Loucy (cell line): ENCODE measurements at regions not wholly inside any gene's neighbourhood (a gene's known extent, or its start where the extent isn't known, plus 50 kb on each side); places are given as distances from the start of the nearest gene placed in this dataset.

Experiments used
- H2AFZ ChIP-seq: fragments of 200-600 bp; sonication (generic); 2 replicates; pipeline ENCODE4 v1.6.0; 2016; ENCODE audit warnings: antibody characterized with exemption, mild to moderate bottlenecking, low read length, moderate library complexity
- H3F3A ChIP-seq: fragments of 200-600 bp; 2 replicates; pipeline ENCODE4 v1.6.0; 2016; ENCODE audit warnings: antibody characterized with exemption, low read depth, mild to moderate bottlenecking
- H3K27me3 ChIP-seq: fragments of 200-600 bp; sonication (generic); 2 replicates; pipeline ENCODE4 v1.6.1; 2014; ENCODE audit warnings: low read length, mild to moderate bottlenecking; ENCODE audit not compliant: insufficient read depth, poor library complexity, severe bottlenecking
- H3K36me3 ChIP-seq: fragments of 200-600 bp; sonication (generic); 2 replicates; pipeline ENCODE4 v1.6.1; 2016; ENCODE audit warnings: low read length; ENCODE audit not compliant: insufficient read depth
- H3K4me1 ChIP-seq: fragments of 200-600 bp; sonication (generic); 2 replicates; pipeline ENCODE4 v1.5.1; 2014; ENCODE audit warnings: low read length, mild to moderate bottlenecking; ENCODE audit not compliant: insufficient read depth, poor library complexity, severe bottlenecking
- H3K4me2 ChIP-seq: fragments of 200-600 bp; sonication (generic); 2 replicates; pipeline ENCODE4 v1.6.0; 2014; ENCODE audit warnings: antibody characterized with exemption, low read length, low read depth, mild to moderate bottlenecking; ENCODE audit not compliant: poor library complexity, severe bottlenecking
- H3K4me3 ChIP-seq: fragments of 200-600 bp; sonication (generic); 2 replicates; pipeline ENCODE4 v1.5.1; 2014; ENCODE audit warnings: low read length, mild to moderate bottlenecking, mixed read lengths; ENCODE audit not compliant: poor library complexity, severe bottlenecking
- H3K79me2 ChIP-seq: fragments of 200-600 bp; sonication (generic); 2 replicates; pipeline ENCODE4 v1.6.1; 2014; ENCODE audit warnings: low read length; ENCODE audit not compliant: insufficient read depth
- H3K9ac ChIP-seq: fragments of 200-600 bp; sonication (generic); 2 replicates; pipeline ENCODE4 v1.6.0; 2014; ENCODE audit warnings: mild to moderate bottlenecking, low read depth, low read length, moderate library complexity; ENCODE audit not compliant: poor library complexity, severe bottlenecking
- H3K9me2 ChIP-seq: fragments of 200-600 bp; sonication (generic); replicated peaks from 2 replicates; pipeline ENCODE4 v1.6.1; 2016; ENCODE audit warnings: low read depth, low read length, mixed read lengths
- H3K9me3 ChIP-seq: fragments of 200-600 bp; sonication (generic); 2 replicates; pipeline ENCODE4 v1.6.1; 2014; ENCODE audit warnings: mild to moderate bottlenecking, antibody characterized with exemption, low read length, low read depth; ENCODE audit not compliant: insufficient read depth
- H4K20me1 ChIP-seq: fragments of 200-600 bp; sonication (generic); 2 replicates; pipeline ENCODE4 v1.6.0; 2014; ENCODE audit warnings: antibody characterized with exemption, low read length, mild to moderate bottlenecking; ENCODE audit not compliant: insufficient read depth, poor library complexity, severe bottlenecking
- EZH2phosphoT487 ChIP-seq: fragments of 200-600 bp; IDR thresholded peaks from 2 replicates; pipeline ENCODE4 v1.6.1; 2018; ENCODE audit warnings: antibody characterized with exemption, mild to moderate bottlenecking, moderate library complexity, borderline replicate concordance
- TF ChIP-seq, protein P1 (sequence below): fragments of 200-600 bp; sonication (generic); conservative IDR thresholded peaks from 2 replicates; pipeline ENCODE4 v1.5.1; 2014; ENCODE audit warnings: mild to moderate bottlenecking, antibody characterized with exemption, low read length

DNA sequence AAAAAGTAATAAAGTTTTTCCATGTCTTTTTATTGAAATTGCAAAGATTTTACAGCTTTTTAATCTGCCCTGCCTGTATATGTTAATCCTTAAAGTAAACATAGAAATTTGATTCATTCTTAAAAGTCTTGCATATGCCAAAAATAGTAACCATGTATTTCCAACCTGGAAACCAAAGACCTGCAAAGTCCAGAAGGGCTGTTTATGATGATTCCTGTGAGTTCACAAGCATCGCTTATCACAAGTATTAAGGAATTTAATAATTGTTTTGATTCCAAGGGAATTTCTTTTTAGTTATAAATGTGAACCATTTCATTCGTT lies 199.1 kb downstream of the PTPRC start:
- no peak overlapping the region for H3K4me2 ChIP-seq
- no peaks in the 10 kb centered on the region for H3K79me2 ChIP-seq
- H4K20me1 ChIP-seq = no peaks in the 10 kb centered on the region
- peaks cover 20% of the 10 kb centered on the region for H3K4me1 ChIP-seq
- H3K9me3 ChIP-seq = no peaks in the 10 kb centered on the region
- no peaks in the 10 kb centered on the region for H3K27me3 ChIP-seq
- H3K9ac ChIP-seq = no peak overlapping the region
- no peaks in the 10 kb centered on the region for H3F3A ChIP-seq
- H2AFZ ChIP-seq = no peak overlapping the region
- no peak overlapping the region for H3K4me3 ChIP-seq
- H3K9me2 ChIP-seq = no peaks in the 10 kb centered on the region
- no peak for TF ChIP-seq EZH2phosphoT487
- TF ChIP-seq, protein P1, sequence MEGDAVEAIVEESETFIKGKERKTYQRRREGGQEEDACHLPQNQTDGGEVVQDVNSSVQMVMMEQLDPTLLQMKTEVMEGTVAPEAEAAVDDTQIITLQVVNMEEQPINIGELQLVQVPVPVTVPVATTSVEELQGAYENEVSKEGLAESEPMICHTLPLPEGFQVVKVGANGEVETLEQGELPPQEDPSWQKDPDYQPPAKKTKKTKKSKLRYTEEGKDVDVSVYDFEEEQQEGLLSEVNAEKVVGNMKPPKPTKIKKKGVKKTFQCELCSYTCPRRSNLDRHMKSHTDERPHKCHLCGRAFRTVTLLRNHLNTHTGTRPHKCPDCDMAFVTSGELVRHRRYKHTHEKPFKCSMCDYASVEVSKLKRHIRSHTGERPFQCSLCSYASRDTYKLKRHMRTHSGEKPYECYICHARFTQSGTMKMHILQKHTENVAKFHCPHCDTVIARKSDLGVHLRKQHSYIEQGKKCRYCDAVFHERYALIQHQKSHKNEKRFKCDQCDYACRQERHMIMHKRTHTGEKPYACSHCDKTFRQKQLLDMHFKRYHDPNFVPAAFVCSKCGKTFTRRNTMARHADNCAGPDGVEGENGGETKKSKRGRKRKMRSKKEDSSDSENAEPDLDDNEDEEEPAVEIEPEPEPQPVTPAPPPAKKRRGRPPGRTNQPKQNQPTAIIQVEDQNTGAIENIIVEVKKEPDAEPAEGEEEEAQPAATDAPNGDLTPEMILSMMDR = no peak
- peaks cover 6% of the 10 kb centered on the region; the same call in 1 of the 2 replicates for H3K36me3 ChIP-seq

DNA sequence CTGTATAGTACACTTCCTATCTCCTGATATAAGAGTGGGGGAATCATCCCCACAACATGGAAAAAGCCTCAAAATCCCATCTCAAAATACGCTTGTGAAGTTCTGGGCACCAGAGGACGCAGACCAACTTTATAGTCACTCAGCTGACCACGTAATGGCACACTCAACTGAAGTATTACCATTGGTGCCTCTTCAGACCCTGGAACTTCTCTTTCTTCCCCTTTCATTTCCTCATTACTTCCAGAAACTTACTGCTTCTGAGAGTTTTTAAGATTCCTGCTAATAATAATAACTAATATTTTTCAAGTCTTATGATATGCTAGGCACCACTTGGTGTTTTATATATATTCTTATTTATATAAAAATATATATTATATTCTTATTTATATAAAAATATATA lies 202.6 kb downstream of the PTPRC start:
- Histone ChIP-seq H3K79me2 (no peaks in the 10 kb centered on the region), H3K4me3 (no peak overlapping the region), H2AFZ (no peak overlapping the region), H3K36me3 (peaks cover 19% of the 10 kb centered on the region; the same call in 1 of the 2 replicates), H3K9ac (no peak overlapping the region), H3K27me3 (no peaks in the 10 kb centered on the region), H3K4me1 (peaks cover 20% of the 10 kb centered on the region), H4K20me1 (no peaks in the 10 kb centered on the region), H3K4me2 (no peak overlapping the region), H3K9me2 (no peaks in the 10 kb centered on the region), H3K9me3 (no peaks in the 10 kb centered on the region), H3F3A (peaks cover 10% of the 10 kb centered on the region)
- TF ChIP-seq, protein P1 = no peak
- TF ChIP-seq EZH2phosphoT487 = no peak

DNA sequence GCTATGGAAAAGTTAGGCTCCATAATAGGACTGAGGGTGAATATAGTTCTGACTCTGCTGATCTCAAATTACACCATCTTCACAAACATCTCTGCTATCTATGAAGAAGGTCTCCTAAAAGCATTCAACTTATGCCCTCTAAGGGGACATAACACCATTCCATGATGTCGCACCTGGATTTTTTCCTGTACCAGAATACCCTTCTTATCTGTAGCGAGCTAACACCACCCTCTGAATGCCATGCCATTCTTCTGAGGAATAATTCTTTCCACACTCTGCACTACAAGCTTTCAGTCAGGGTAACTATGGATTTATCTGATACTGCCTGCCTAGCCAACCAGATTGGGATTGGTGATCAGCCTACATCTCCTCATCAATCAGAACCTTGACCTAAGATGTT lies 203.8 kb downstream of the PTPRC start:
- H3K9me3 ChIP-seq = no peaks in the 10 kb centered on the region
- H4K20me1 ChIP-seq = no peaks in the 10 kb centered on the region
- no peaks in the 10 kb centered on the region for H3K27me3 ChIP-seq
- H3K4me2 ChIP-seq = no peak overlapping the region
- no peak overlapping the region for H3K9ac ChIP-seq
- peaks cover 12% of the 10 kb centered on the region for H3F3A ChIP-seq
- TF ChIP-seq EZH2phosphoT487 = no peak
- TF ChIP-seq, protein P1 = no peak
- H3K4me1 ChIP-seq = peaks cover 11% of the 10 kb centered on the region
- H3K79me2 ChIP-seq = no peaks in the 10 kb centered on the region
- H3K4me3 ChIP-seq = no peak overlapping the region
- H3K9me2 ChIP-seq = no peaks in the 10 kb centered on the region
- no peak overlapping the region for H2AFZ ChIP-seq
- H3K36me3 ChIP-seq = peaks cover 31% of the 10 kb centered on the region; the same call in 1 of the 2 replicates
